Head of caudate nucleus (tissue), 42 donors: ENCODE measurements at regions not wholly inside any gene's neighbourhood (a gene's known extent, or its start where the extent isn't known, plus 50 kb on each side); places are given as distances from the start of the nearest gene placed in this dataset.
A peak's percentile ranks its signal among the peaks of the same experiment; 100 is the strongest.
"Not testable (repeated sequence)": the region's sequence is repeated elsewhere in the genome, so short reads cannot be mapped to it uniquely, and the experiment has no call there.

Experiments used
- DNase-seq, 42 donors: peaks; one replicate each; pipeline versions ENCODE4 v3.0.0 to v3.0.0-alpha.2; 2020 to 2021; ENCODE audit warnings: mixed read lengths in 7 of 42
- intact Hi-C: fragments of 100-400 bp; cut with DNase I; formaldehyde crosslinking; loops from one replicate; pipeline ENCODE4 v1.15.0; 2022

DNA sequence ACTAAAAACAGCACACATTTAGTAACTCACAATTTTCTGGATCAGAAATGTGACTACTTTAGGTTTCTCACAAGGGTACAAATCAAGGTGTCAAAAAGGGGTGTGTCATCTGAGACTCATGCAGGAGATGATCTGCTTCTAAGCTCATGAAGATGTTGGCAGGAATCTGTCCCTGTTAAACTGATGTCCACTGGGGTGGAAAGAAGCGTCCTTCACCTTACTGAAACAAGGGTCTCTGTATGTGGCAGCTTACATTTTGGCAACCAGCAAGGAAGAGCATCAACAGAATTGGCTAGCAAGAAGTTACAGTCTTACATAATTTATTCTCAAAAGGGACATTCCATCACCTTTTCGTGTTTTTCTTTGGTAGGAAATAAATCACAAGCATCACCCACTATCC lies 1223.8 kb downstream of the AMY1C start:
- intact Hi-C loops: no loop called here
- no peak for DNase-seq

DNA sequence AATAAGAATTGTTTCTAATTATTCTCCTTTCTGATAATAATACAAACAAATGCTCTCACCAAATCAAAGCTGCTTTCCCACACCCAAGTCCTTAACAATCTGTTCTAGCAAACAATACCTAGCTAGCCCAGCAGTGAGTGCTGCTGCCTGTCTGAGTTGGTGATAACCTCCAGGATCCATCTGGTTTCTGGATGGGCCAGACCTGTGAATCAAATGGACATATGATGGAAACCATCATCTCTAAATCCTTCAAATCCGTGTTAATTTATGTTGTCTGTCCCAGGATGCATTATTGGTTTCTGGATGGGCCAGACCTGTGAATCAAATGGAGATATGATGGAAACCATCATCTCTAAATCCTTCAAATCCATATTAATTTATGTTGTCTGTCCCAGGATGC lies 1230.0 kb downstream of the AMY1C start:
- no peak for DNase-seq
- intact Hi-C loops: no loop called here

DNA sequence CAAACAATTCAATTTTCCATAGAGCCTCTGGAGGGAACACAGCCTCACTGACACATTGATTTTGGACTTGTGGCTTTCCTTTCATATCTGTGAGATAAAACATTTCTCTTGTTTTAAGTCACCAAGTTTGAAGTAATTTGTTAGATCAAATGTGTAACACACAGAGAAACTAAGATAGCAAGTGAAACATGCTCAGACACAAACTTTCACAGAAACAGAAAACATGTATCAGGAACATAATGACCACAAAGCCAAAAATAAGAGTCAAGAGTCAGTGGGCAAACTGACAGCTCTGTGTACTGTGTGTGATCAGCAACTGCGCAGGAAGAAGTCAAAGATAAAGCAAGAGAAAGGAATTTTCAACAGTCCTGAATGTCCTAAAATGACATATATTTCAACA lies 1237.5 kb downstream of the AMY1C start:
- no peak for DNase-seq
- intact Hi-C loops: no loop called here

DNA sequence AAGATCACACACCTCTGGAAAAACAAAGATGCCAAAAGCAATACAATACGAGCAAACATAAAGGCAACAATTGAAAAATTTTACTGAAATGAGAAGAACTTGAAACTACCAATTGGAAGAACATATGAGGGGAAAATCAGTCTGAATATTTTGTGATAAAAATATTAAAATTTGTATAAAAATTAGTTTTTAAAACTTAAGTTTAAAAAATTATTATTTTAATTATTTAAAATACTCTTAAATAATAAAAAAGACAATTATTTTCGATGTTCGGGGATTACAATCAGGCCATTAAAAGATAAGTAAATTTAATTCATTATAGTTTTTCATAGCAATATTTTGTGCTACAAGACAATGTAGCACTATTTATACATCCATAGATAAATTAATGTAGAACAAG lies 1239.3 kb downstream of the AMY1C start:
- intact Hi-C loops: no loop called here
- DNase-seq: no peak

DNA sequence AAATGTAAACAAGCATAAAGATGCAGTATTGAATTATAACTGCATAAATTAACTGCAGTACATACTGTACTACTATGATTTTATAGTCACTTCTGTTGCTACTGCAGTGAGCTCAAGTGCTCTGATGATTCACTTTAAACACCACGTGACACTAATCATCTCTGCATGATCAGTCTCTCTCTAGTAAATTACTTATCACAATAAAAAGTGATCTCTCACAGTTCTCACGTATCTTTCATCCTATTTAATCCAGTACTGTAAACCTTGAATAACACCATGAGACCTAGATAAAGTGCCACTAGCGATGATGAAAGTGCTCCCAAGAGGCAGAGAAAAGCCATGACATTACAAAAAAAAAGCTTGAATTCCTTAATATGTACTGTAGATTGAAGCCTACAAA lies 1242.0 kb downstream of the AMY1C start:
- intact Hi-C loops: no loop called here
- peak in 7 of 42 donors; percentile 5 to 52 (median 9) for DNase-seq

DNA sequence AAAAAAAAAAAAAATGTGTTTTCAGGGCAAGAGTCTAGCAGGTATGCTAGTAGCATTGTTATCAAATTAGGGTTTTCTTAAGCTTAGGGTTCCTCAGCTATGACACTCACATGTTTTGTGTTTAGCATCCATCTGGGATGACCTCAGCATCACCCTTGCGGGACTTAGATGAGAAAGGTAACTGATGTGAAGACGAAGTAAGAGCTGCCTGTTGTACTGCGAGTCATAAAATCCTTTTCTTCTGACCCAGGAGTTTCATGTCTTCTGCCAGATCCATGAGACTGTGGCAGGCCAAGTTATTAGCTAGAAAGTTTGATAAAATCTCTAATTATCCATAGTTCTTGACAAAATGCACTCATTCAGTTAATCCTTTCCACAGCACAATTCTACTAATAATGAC lies 1251.1 kb downstream of the AMY1C start:
- no peak for DNase-seq
- intact Hi-C loops: no loop called here

DNA sequence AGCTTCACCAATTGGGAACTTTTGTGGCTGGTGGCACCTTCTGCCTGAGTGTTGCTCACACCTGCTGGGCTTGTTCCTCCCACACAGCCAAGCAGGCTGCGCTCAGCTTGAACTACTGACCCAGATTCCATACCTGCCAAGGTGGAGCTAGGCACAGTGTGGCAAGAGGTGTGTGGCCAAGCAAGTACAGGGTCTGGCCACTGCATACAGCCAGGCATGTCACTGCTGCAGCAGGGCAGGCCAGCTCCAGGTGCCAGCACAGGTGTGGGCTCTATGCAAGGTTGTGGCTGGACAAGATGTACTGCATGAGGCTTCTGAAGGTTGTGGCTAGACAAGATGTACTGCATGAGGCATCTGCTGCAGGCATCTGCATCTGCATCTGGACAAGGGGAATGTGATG lies 1254.8 kb downstream of the AMY1C start:
- DNase-seq: no peak
- intact Hi-C loops: no loop called here

DNA sequence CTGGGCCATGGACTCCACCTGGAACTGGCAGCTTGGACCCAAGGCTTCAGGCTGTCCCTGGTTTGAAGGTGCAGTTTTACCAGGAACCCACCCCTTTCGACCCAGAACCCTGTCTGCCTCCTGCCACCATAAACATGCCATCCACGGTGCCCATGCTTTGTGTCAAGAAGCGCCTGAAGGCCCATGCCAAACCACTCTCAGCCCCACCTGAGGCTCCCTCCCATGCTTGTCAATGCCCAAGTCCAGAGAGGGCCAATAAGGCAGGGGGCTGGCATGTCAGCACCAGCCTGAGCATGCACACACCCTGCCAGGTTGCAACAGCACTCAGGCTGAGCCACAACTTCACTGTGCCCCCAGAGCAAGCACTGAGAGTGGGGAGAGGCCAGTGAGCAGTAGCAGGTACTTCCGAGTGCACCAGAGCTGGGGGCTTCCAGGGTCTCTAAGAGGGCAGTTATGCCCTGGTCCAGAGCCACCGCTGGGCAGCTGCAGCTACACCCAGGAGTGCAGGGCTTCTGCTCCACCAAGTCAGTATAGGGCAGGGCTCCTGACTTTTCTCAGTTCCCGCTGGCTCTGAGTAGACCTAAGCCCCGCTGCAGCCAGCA lies 1256.0 kb downstream of the AMY1C start:
- intact Hi-C loops: no loop called here
- DNase-seq: no peak

DNA sequence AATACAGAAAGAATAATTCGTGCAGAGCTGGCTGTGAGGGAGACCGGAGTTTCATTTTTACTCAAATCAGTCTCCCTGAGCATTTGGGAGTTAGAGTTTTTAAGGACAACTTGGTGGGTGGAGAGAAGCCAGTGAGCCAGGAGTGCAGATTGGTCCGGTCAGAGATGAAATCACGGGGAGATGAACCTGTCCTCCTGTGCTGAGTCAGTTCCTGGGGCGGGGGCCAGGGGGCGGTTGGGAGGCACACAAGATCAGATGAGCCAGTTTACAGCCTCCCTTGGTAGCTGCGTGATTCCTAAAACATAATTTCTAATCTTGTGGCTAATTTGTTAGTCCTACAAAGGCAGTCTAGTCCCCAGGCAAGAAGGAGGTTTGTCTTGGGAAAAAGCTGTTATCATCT lies 1267.9 kb downstream of the AMY1C start:
- intact Hi-C loops: no loop called here
- DNase-seq: no peak

DNA sequence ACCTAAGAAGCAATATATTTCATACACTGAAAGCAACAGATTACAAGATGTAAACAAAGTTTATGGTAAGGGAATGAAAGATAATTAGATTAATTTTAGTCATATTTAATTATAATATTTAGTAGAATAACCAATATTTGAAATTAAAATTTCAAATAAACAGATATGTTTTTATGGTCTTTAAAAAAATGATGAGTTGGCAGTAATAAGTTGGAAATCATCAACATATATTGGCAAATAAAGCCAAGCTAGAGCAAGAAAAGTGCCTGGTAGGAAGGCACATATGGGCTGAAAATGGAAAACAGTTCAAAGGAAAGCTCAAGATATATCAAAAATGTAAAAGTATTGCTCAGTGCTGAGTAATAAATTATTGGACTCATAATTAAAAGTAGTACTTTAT lies 1274.0 kb downstream of the AMY1C start:
- no peak for DNase-seq
- intact Hi-C loops: no loop called here

DNA sequence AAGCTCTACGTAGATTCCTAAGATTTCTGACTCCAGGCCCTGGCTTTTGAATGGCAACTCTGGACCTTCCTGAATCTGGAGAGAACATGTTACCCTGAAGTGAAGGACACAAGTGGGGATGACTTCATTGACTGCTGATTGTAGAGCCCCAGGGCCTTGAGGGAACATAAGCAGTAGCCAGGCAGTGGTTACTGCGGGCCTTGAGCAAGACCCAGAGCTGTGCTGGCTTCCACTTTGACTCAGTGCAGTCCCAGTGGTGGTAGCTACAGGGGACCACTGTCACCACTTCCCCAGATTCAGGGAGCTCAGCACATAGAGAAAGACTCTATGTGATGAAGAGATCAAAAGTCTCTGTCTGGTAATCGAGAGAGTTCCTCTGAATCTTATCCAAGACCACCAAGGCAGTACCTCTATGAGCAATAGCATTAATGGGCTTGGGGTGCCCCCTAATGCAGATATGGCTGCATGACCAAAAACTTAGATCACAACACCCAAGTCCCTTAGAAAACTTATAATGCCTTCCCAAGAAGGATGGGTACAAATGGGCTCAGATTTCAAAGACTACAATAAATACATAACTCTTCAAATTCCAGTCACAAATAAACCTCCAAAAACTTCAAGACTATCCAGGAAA lies 1278.3 kb downstream of the AMY1C start:
- intact Hi-C loops: no loop called here
- DNase-seq: no peak

DNA sequence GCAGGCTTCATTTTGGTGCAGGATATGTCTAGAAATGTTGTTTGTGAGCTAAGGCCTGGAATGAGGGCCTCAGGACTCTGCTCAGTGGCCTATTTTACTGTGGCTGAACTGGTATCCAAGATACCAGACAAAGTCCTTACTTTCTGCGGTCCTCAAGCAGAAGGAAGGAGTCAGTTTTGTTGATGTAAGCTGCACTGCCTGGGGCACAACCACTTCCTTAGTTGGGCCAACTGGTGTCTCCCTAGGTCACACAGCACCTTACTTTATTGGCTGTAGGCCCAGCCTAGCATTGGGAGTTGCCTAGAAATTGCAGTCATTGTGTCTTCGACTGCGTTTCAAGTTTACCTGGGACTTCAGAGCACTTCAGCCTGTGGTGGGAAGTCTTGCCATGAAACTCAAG lies 1322.7 kb downstream of the AMY1C start:
- intact Hi-C loops: no loop called here
- no peak for DNase-seq

DNA sequence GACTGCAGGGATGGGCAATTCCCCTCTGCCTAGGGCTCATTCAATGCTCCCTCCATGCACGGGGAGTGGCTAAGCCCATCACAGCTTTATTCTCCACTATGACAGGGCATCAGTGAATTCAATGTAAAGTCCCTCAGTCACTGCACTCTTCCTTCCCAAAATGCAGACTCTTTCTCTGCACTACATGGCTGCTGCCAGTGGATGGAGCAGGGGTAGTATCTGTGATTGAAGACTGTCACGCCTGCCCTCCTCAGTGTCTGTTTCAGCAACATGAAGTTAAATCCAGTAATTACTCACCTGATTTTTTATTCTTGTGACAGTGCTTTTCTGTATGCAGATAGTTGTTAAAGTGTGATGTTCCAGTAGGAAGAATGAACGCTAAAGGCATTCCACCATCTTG lies 1323.2 kb downstream of the AMY1C start:
- intact Hi-C loops: no loop called here

DNA sequence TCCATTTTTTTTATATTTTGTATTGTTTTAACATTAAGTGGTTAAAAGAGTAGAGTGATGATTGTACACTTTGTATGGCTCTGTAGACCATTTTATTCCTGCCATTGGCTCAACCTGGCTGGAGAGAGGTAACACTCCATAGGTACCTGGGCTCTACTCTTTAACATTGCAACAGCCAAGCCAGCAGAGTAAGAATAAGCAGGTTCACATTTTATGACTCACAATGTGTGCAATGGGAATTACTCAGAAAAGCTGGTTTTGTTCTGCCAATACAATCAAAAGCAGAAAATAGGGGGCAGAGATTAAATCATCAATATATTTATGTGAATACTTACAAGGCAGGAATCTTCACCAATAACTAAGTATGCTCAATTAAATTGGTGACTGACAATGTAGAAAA lies 1324.0 kb downstream of the AMY1C start:
- intact Hi-C loops: no loop called here
- no peak for DNase-seq

More for the DNA sequence above, 1323.2 kb downstream of the AMY1C start:
- no peak for DNase-seq

DNA sequence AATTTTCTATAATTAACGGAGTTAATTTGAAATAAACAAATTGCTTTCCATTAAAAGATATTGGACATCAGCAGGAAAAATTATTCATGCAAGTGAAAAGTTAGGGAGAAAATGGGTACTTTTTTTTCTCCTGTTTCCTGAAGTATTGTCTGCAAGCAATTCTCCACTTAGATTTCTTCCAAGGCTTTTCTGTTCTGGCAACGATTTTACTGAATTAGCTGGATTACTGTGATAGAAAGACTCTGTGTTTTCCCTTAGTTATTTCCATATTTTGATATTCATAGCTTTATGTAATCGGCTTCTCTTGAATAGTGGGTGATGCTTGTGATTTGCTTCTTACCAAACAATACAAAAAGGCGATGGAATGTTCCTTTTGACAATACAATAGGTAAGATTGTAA lies 1333.9 kb downstream of the AMY1C start:
- intact Hi-C loops: no loop called here
- no peak for DNase-seq

DNA sequence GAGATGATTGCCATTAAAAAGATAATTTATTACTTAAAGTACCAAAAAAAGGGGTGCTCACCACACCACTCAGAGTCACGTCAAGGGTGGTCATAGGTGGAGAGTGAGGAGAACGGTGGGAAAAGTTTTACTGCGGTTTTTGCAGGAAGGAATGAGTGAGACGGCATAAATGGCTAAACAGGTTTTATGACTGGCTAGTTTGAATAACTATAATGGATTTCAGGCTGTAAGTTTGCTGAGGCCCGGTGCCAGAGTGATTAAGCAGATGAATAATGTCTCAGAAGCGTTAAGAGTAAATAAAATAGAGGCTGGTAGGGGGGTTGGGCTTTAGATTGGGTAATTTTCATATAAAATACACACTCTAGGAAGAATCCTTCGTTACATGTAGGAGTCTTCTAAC lies 1337.8 kb downstream of the AMY1C start:
- intact Hi-C loops: no loop called here
- DNase-seq: no peak

DNA sequence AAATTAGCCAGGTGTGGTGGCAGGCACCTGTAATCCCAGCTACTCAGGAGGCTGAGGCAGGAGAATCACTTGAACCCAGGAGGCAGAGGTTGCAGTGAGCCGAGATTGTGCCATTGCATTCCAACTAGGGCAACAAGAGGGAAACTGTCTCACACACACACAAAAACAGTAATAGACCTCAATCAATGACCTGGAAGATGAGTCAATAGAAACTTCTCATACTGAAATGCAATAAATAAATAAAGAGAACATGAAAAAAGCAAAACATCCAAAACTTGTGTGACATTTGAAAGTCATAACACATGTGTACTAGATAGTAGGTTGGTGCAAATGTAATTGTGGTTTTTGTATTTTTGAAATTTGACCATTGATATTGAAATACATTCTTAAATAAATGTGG lies 1338.5 kb downstream of the AMY1C start:
- intact Hi-C loops: no loop called here
- no peak for DNase-seq

DNA sequence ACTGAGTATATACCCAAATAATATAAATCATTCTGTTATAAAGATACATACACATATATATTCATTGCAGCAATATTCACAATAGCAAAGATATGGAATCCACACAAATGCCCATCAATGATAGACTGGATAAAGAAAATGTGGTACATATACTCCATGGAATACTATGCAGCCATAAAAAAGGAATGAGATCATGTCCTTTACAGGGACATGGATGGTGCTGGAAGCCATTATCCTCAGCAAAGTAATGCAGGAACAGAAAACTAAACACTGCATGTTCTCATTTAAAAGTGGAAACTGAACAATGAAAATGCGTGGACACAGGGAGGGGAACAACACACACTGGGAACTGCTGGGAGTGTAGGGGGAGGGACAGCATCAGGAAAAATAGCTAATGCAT lies 1344.2 kb downstream of the AMY1C start:
- DNase-seq, intact Hi-C loops: not testable (repeated sequence)

DNA sequence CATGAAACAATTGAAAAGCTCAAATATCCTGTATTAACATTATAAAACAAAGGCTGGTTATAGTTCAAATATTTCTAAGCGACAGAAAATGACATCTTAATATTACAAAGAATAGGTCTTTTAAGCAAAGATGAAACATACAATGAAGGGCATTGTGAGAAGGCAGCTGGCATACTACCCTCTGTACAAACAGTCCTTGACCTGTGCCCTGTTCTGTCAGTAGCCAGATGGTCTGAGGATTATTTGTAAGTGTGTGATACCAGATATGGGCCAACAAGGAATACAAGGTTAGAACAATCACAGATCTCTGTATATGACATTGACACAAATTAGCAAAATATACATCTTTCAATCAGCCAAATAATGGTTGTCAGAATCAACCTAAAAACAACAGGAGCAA lies 1350.4 kb downstream of the AMY1C start:
- DNase-seq: no peak
- intact Hi-C loops: no loop called here

DNA sequence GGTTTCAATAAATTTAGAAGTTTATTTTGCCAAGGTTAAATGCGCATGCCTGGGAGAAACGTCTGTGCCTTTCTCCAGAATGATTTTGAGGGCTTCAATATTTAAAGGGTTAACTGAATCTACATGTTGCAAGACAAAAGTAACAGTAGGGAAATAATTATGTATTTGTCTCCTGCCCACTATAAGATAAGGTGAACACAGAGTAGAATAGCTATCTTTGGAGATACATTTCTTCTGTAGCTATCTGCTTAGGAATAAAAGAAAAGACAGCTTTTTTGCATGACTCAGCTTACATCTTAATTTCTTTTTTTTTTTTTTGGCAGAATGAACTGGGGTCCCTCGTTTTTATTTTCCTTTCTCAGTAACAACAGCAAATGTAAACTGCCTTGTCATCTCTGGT lies 1351.6 kb downstream of the AMY1C start:
- no peak for DNase-seq
- intact Hi-C loops: no loop called here

DNA sequence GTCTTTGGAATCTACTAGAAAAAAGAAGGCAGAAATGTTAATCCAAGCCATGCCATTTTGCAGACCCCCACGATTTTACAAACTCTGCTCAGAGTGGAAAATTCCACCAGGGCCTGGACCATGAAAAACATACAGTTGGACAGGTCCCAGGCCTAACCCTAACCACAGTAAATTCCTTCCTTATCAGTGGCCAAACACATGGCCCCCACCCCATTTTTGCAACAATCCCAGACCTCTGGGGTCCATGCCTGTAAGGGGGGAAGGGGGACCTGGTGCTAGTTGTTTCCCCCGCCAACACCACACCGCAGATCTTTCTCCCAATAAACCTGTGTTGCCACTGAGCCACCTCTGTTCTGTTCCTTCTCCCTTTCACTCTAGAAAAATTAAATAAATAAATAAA lies 1352.7 kb downstream of the AMY1C start:
- intact Hi-C loops: no loop called here

DNA sequence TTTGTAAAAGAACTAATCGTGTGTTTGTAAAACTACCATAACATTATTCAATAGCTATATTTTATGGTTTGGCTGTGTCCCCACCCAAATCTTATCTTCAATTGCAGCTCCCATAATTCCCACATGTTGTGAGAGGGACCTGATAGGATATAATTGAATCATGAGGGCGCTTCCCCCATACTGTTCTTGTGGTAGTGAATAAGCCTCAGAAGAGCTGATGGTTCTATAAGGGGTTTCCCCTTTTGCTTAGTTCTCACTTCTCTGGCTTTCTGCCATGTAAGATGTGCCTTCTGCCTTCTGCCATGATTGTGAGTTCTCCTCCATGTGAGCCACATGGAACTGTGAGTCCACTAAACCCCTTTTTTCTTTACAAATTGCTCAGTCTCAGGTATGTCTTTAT lies 1372.3 kb downstream of the AMY1C start:
- DNase-seq: no peak
- intact Hi-C loops: no loop called here

More for the DNA sequence above, 1352.7 kb downstream of the AMY1C start:
- no peak for DNase-seq
